ENCODE measurements at regions not wholly inside any gene's neighbourhood (a gene's known extent, or its start where the extent isn't known, plus 50 kb on each side); places are given as distances from the start of the nearest gene placed in this dataset.

- no peak overlapping the region for H3K27ac Mint-ChIP-seq
- ChIA-PET POLR2A (no interaction called here), CTCF (no interaction called here)
- no peak overlapping the region for H3K9ac ChIP-seq (ENCODE audit: low read length)
- H3K4me3 ChIP-seq (ENCODE audit: control extremely low read depth in 1 of 5, extremely low read depth in 1 of 5, insufficient read depth in 1 of 5, low read depth in 2 of 5, low read length in 4 of 5), result no peak overlapping the region
- H3K4me1 Mint-ChIP-seq, result no peaks in the 10 kb centered on the region
- no peaks in the 10 kb centered on the region for H3K36me3 ChIP-seq (replicated peaks in 1 of 2; ENCODE audit: control extremely low read depth in 1 of 2, control insufficient read depth in 1 of 2, extremely low read depth in 1 of 2, insufficient read depth in 2 of 2, low read length in 1 of 2)
- no peaks in the 10 kb centered on the region for H3K27me3 ChIP-seq (replicated peaks in 1 of 4; ENCODE audit: control extremely low read depth in 1 of 4, control insufficient read depth in 3 of 4, insufficient read depth in 4 of 4, low read length in 3 of 4)
- no peak overlapping the region for H3K4me2 ChIP-seq (replicated peaks; ENCODE audit: low read depth, low read length, poor library complexity, severe bottlenecking)
- no peak overlapping the region for H3K4me3 Mint-ChIP-seq
- peaks cover 2% of the 10 kb centered on the region for H3K9me3 Mint-ChIP-seq (ENCODE audit: insufficient read depth)
- TF ChIP-seq EZH2 (IDR thresholded peaks at IDR 0.05; ENCODE audit: borderline replicate concordance, insufficient read depth, low read depth, low read length, poor library complexity, severe bottlenecking) (no peak), CTCF (IDR thresholded peaks at IDR 0.05) (no peak)
- no peaks in the 10 kb centered on the region for H3K4me1 ChIP-seq (ENCODE audit: control insufficient read depth in 2 of 2, insufficient read depth in 2 of 2, low read length in 2 of 2)
- no peak overlapping the region for H3K27ac ChIP-seq (ENCODE audit: low read length in 2 of 2)
- WGBS (ENCODE audit: insufficient coverage), result 52% methylated on average over 2 of the region's 3 CpGs
- no peaks in the 10 kb centered on the region for H3K9me3 ChIP-seq (ENCODE audit: control extremely low read depth in 1 of 3, control insufficient read depth in 2 of 3, insufficient read depth in 1 of 3, low read length in 2 of 3)
- ATAC-seq (ENCODE audit: low read depth) (no peak), DNase-seq (no peak)
- H3K79me2 ChIP-seq (ENCODE audit: control insufficient read depth, insufficient read depth, low read length), result no peaks in the 10 kb centered on the region
- H4K20me1 ChIP-seq (ENCODE audit: control insufficient read depth, insufficient read depth, low read length, poor library complexity, severe bottlenecking), result no peaks in the 10 kb centered on the region
- H2AFZ ChIP-seq (ENCODE audit: insufficient read depth, low read depth, low read length, poor library complexity, severe bottlenecking), result no peak overlapping the region
- H3K27me3 Mint-ChIP-seq, result peaks cover 10% of the 10 kb centered on the region
- intact Hi-C loops (cut with micrococcal nuclease), result no loop called here
Observed at GRCh38 chr10:2782265-2782664, 285.1 kb upstream of the PFKP start.

- H3K4me2 ChIP-seq (replicated peaks; ENCODE audit: low read depth, low read length, poor library complexity, severe bottlenecking), result no peak overlapping the region
- H2AFZ ChIP-seq (ENCODE audit: insufficient read depth, low read depth, low read length, poor library complexity, severe bottlenecking), result no peak overlapping the region
- H3K27me3 ChIP-seq (replicated peaks in 1 of 4; ENCODE audit: control extremely low read depth in 1 of 4, control insufficient read depth in 3 of 4, insufficient read depth in 4 of 4, low read length in 3 of 4), result no peaks in the 10 kb centered on the region
- POLR2A ChIA-PET, result no interaction called here
- no peaks in the 10 kb centered on the region for H3K79me2 ChIP-seq (ENCODE audit: control insufficient read depth, insufficient read depth, low read length)
- CTCF ChIA-PET, result no interaction called here
- intact Hi-C loops (cut with micrococcal nuclease), result no loop called here
- no peak overlapping the region for H3K4me3 ChIP-seq (ENCODE audit: control extremely low read depth in 1 of 5, extremely low read depth in 1 of 5, insufficient read depth in 1 of 5, low read depth in 2 of 5, low read length in 4 of 5)
- H3K9me3 Mint-ChIP-seq (ENCODE audit: insufficient read depth), result peaks cover 2% of the 10 kb centered on the region
- H3K4me3 Mint-ChIP-seq, result no peak overlapping the region
- peaks cover 0 to 4% (median 0%) of the 10 kb centered on the region in 3 donors for H3K9me3 ChIP-seq (ENCODE audit: control extremely low read depth in 1 of 3, control insufficient read depth in 2 of 3, insufficient read depth in 1 of 3, low read length in 2 of 3)
- H3K36me3 ChIP-seq (replicated peaks in 1 of 2; ENCODE audit: control extremely low read depth in 1 of 2, control insufficient read depth in 1 of 2, extremely low read depth in 1 of 2, insufficient read depth in 2 of 2, low read length in 1 of 2), result no peaks in the 10 kb centered on the region
- no peaks in the 10 kb centered on the region for H3K4me1 ChIP-seq (ENCODE audit: control insufficient read depth in 2 of 2, insufficient read depth in 2 of 2, low read length in 2 of 2)
- WGBS (ENCODE audit: insufficient coverage), result no CpG with 5 or more reads among the region's 5 CpGs
- no peak overlapping the region for H3K9ac ChIP-seq (ENCODE audit: low read length)
- H3K27ac ChIP-seq (ENCODE audit: low read length in 2 of 2), result no peak overlapping the region
- DNase-seq (no peak), ATAC-seq (ENCODE audit: low read depth) (no peak)
- no peak for TF ChIP-seq EZH2 (IDR thresholded peaks at IDR 0.05; ENCODE audit: borderline replicate concordance, insufficient read depth, low read depth, low read length, poor library complexity, severe bottlenecking)
- TF ChIP-seq CTCF (IDR thresholded peaks at IDR 0.05), result no peak
- H3K27ac Mint-ChIP-seq, result no peak overlapping the region
- peaks cover 10% of the 10 kb centered on the region for H3K27me3 Mint-ChIP-seq
- H3K4me1 Mint-ChIP-seq, result no peaks in the 10 kb centered on the region
- no peaks in the 10 kb centered on the region for H4K20me1 ChIP-seq (ENCODE audit: control insufficient read depth, insufficient read depth, low read length, poor library complexity, severe bottlenecking)
Observed at GRCh38 chr10:2777666-2778355, 289.5 kb upstream of the PFKP start.

Data from B cell (primary cell).